Midbrain (tissue), 1 donor: ENCODE measurements at regions not wholly inside any gene's neighbourhood (a gene's known extent, or its start where the extent isn't known, plus 50 kb on each side); places are given as distances from the start of the nearest gene placed in this dataset.

Source experiments
- DNase-seq: peaks from one replicate; lab custom pipeline; 2025; lab: John Stamatoyannopoulos, UW

- DNase-seq = no peak
Observed at GRCh38 chr3:42037318-42037945, 53.7 kb upstream of the TRAK1 start.

GRCh38 chr3:42036483-42036823, 54.7 kb upstream of the TRAK1 start:
- no peak for DNase-seq

GRCh38 chr3:42035816-42036482, 55.2 kb upstream of the TRAK1 start:
- DNase-seq = no peak

DNA sequence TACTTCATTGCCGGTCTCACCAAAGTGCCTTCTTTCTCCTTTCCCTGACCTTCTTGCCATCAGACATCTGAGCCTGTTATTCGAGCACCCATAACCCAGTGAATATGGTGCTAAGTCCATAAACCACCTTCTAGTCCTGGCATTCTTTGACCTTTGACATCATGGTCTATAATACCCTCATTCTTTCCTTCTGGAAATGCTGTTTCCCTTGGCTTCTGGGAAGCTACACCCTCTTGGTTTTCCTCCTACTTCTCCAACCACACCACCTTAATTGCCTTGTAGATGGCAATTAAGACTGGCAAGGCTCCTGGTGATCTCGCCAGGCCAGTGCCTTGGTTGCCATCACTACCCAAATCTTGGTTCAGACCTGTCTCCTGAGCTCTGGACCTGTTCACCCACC, 56.1 kb upstream of the TRAK1 start:
- no peak for DNase-seq

- no peak for DNase-seq
Observed at GRCh38 chr3:42033741-42034140, 57.4 kb upstream of the TRAK1 start.

DNA sequence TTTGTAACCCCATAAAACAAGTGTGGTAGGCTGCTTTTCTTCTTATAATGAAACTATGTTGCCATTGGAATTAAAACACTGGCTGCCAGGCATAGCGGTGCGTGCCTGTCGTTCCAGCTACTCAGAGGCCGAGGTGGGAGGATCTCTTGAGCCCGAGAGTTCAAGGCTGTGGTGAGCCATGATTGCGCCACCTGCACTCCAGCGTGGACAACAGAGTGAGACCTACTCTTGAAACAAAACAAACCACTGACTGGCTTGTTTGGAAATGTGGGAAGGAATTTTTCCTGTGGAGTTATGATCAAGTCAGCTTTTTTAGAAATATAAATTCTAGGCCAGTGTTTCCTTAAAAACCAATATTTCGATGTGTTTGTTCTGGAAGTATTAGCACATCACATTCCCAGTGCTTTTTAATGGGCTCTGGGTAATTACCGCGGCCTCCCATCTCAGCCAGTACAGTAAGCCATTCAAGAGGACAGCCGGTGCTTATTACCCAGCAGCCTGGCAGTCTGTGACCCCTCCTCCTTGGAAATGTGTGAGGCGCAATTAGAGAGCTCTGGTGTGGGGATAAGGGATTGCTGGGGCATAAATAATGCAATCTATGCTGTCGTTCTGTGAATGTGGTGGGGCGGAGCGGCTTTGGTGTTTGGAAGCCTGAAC, 58.3 kb upstream of the TRAK1 start:
- DNase-seq = peak; percentile 29

GRCh38 chr3:42031808-42032480, 59.2 kb upstream of the TRAK1 start:
- peak; percentile 25 for DNase-seq

DNA sequence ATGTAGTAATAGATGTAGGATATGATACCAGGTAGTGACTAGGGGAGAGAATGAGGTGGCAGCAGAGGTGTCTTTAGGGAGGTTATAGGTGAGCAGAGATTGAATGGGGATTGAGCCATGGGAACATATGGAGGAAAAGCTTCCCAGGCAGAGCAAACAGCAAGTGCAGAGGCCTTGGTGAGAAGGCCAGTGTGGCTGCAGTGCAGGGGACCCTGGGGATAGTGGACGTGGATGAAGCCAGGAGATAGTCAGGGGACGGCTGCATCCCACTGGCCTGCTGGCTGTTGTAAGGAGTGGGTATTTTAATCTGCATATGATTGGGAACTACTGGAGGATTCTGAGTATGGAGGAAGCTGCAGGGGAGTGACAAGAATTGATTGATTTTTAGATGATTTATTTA, 62.7 kb upstream of the TRAK1 start:
- no peak for DNase-seq

DNA sequence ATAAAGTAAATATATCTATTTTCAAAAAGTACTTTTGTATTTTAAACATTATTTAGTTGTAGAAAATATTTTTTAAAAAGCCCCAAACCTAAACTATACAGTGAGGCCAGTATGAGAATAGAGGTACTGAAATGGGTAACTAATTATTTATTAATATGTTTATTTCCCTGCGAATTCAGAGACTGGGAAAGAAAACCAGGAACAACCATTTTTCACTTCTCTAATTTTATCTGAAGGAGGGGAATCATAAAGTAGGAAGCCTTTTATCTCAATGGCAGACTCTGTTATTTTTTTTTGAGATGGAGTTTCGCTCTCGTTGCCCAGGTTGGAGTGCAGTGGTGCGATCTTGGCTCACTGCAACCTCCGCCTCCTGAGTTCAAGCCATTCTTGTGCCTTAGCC, 63.6 kb upstream of the TRAK1 start:
- no peak for DNase-seq

- DNase-seq = peak; percentile 89
Observed at GRCh38 chr3:42025370-42026138, 63.7 kb upstream of the ULK4 start.

GRCh38 chr3:42024591-42025351, 62.9 kb upstream of the ULK4 start:
- DNase-seq = no peak

DNA sequence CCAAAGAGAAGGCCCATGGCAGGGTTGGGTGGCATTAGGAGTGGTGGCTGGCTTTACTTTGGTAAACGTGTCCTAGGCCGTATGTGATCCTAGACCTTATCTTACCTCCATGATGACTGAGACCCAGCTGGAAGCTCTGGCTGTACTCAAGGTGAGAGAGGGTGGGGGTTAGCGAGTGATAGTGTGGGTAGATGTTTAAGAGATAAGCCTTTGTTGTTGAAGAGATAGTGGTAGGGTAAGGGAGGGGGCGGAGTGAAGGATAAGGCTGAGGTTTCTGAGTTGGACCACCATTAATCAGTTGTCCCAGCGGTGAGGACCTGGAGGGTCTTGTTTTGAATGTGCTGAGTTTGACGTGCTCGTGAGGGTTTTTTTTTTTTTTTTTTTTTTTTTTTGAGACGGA, 61.5 kb upstream of the ULK4 start:
- DNase-seq = no peak

- DNase-seq = no peak
Observed at GRCh38 chr3:42022355-42022754, 60.5 kb upstream of the ULK4 start.

GRCh38 chr3:42020684-42021307, 58.9 kb upstream of the ULK4 start:
- DNase-seq = no peak

DNA sequence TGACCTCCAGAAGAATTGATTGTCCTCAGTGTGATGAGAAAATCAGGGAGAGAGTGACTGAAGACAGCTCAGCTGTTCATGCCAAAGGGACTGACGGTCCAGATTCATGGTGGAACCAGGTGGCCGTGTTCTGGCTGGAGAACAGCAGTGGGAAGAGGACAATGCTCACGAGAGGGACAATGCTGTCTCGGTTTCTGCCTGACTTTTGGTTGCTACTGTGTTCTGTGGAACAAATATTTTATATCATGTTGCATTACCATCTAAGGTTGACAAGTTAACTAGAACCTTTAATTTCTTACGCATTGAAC, 58.0 kb upstream of the ULK4 start:
- DNase-seq = no peak

DNA sequence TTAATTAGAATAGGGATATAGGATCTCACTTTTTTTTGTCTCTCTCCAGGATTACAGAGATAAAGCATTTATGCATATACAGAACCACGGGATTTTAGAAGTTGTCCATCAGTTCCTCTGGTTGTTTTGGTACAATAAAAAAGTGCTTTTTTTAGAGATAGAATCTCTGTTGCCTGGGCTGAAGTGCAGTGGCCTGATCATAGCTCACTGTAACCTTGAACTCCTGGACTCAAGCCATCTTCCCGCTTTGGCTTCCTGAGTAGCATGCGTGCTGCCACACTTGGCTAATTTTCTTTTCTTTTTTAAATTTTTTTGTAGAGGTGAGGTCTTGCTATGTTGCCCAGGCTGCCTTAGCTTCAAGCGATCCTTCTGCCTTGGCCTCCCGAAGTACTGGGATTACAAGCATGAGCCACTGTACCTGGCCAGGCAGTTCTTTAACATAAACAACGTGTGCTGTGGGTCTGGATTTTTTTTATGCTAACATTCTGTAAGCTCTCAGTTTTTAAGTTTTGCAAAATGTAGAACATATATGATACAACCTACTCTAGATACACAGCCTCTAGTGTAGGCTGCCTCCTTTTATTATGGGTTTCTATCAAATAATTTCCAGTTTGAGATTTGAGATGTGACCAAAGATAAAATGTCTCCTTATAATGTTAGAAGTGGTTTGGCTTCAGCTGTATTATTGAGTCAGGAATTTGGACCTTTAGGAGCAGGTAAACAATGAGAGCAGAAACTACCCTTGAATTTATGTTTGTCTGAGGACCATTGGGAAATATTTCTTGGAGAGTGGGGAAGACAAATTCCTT, 57.4 kb upstream of the ULK4 start:
- DNase-seq = no peak

DNA sequence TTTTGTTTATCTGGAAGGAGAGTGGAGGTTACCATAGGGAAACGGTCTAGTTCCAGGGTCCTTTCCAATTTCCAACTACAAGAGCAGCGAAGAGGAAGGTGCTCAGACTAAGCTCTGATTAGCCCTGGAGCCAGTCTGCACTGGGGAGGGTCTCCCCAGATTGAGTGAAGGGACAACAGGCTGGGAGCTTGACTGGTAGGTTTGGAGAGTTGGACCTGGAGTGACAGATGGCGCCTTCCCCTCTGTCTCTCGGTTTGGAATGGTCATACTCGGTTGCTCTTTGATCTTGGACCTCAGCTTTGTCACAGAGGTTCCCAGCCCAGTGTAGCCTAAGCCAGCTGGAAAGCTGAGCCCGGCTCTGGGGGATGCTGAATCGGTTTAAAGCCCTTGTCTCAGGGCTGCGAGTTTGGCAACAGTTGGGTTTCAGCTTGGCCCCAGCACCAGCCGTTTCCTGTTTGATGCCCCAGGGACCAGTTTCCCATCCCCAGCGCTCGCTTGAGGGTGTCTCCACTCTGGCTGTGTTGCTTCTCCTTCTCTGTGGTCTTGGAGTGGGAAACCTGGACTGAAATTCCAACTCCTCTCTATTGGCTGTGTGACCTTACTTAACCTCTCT, 53.1 kb upstream of the ULK4 start:
- DNase-seq = peak; percentile 29

GRCh38 chr3:42014458-42014920, 52.6 kb upstream of the ULK4 start:
- DNase-seq = peak; percentile 9

DNA sequence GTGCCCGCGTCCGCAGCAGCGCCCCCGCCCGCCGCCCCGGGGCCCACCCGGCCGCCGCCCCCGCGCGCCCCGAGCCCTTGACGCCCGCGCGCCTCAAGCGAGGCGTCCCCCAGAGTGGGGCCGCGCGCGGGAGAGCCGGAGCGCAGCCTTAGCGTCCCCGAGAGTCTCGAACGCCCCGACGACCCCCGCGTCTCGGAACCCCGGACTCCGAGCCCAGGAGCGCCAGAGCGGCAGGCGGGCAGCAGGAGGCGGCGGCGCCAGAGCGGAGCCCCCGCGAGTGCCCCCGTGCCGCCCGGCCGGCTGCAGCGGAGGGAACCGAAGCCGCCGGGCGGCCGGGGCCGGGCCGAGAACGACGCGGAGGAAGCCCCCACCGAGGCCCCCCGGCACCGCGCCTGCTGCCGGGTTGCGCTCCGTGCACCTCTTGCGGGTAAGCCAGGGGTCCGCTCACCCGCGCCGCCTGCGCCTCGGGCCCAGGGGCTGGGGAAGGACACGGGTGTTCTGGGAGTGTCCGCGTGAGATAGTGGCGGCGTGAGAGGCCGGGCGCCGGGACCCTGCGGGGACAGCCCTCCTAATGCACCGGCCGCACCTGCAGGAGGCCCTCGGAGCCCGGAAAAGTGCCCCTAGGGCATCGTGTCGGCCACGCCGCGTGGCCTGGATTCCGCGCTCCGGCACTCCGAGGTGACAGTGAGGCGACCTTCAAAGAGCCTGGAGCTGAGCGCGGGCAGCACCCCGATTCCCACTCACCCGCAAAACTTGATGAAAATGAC, 52.0 kb upstream of the ULK4 start:
- no peak for DNase-seq
